ENCODE measurements at regions not wholly inside any gene's neighbourhood (a gene's known extent, or its start where the extent isn't known, plus 50 kb on each side); places are given as distances from the start of the nearest gene placed in this dataset.
"Not testable (repeated sequence)": the region's sequence is repeated elsewhere in the genome, so short reads cannot be mapped to it uniquely, and the experiment has no call there.

DNA sequence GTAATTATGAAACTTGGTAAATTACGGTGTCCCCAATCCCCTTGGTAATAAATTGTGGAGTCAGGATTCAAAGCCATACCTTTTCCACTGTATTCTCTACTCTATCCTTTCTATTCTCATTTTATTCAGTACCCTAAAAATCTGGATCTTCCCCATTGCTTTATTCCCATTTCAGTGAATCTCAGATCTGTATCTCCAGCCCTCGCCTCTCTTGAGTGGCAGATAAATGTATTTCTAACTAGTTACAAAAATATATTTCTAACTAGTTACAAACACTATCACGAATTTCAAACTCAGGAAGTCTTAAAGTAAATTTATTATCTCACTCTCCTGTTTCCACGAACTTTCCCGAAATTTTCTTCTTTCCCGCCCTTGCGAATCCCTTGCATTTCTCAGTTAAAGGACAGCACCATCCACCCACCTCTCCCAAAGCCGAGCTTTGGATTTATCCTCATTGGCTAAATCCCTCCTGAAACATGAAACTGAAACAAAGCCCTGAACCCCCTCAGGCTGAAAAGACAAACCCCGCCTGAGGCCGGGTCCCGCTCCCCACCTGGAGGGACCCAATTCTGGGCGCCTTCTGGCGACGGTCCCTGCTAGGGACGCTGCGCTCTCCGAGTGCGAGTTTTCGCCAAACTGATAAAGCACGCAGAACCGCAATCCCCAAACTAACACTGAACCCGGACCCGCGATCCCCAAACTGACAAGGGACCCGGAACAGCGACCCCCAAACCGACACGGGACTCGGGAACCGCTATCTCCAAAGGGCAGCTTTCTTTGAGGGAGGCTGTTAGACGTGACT is 164.3 kb upstream of the PABPC3 start:
- peaks cover 0 to 7% (median 0%) of the 10 kb centered on the region in 4 donors for H3K4me1 ChIP-seq
- TF ChIP-seq POLR2A (IDR thresholded peaks at IDR 0.05) (no peak), EP300 (IDR thresholded peaks at IDR 0.05) (no peak)
- TF ChIP-seq, protein P1, sequence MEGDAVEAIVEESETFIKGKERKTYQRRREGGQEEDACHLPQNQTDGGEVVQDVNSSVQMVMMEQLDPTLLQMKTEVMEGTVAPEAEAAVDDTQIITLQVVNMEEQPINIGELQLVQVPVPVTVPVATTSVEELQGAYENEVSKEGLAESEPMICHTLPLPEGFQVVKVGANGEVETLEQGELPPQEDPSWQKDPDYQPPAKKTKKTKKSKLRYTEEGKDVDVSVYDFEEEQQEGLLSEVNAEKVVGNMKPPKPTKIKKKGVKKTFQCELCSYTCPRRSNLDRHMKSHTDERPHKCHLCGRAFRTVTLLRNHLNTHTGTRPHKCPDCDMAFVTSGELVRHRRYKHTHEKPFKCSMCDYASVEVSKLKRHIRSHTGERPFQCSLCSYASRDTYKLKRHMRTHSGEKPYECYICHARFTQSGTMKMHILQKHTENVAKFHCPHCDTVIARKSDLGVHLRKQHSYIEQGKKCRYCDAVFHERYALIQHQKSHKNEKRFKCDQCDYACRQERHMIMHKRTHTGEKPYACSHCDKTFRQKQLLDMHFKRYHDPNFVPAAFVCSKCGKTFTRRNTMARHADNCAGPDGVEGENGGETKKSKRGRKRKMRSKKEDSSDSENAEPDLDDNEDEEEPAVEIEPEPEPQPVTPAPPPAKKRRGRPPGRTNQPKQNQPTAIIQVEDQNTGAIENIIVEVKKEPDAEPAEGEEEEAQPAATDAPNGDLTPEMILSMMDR (IDR thresholded peaks at IDR 0.05), result no peak
- DNase-seq (ENCODE audit: low spot score in 2 of 2), result no peak
- no peaks in the 10 kb centered on the region for H3K9me3 ChIP-seq
- H3K27me3 ChIP-seq, result peaks cover 0 to 66% of the 10 kb centered on the region in 2 donors
- no peak overlapping the region for H3K27ac ChIP-seq
- H3K4me3 ChIP-seq, result peak overlapping the region in 1 of 4 donors; percentile 7
- WGBS, 2 donors, result 14 to 18% methylated on average over 31 of the region's 31 CpGs
- no peaks in the 10 kb centered on the region for H3K36me3 ChIP-seq

DNA sequence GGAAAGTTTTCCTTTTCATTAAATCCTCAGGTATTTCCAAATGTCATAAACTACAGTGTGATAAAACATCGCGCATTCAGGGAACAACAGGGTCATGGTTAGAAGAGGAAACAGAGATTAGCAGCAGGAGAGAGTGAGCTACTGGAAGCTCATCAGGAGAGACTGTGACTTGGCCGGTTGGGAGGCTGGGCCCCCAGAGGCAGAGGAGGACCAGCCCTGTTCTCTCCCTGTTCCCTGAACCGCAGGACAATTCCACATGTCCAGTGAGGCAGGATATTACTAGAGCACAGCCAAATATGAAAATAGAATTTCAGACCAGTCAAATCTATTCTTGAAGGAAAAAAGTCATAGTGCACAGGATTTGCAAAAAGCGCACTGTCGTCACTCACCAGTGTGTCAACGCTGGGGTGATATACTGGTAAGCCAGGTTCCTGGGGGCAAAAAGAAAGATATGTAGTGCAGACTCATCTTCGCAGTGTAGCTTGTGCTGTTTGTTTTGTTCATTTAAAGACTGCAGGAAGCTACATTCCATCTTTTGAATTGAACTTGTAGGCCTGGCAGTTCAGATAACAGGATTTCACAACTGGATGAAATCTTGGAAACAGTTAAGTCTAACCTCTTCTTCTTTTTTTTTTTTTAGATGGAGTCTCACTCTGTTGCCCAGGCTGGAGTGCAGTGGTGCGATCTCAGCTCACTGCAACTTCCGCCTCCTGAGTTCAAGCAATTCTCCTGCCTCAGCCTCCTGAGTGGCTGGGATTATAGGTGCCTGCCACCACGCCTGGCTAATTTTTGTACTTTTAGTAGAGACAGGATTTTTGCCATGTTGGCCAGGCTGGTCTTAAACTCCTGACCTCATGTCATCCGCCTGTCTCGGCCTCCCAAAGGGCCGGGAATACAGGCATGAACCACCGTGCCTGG is 162.6 kb upstream of the PABPC3 start:
- not testable (repeated sequence) for H3K4me3 ChIP-seq; H3K27ac ChIP-seq; H3K4me1 ChIP-seq; DNase-seq (ENCODE audit: low spot score in 2 of 2); H3K36me3 ChIP-seq; H3K9me3 ChIP-seq
- H3K27me3 ChIP-seq, result peaks cover 0 to 48% of the 10 kb centered on the region in 2 donors
- WGBS, 2 donors, result 75 to 80% methylated on average over 15 of the region's 15 CpGs

- H3K36me3 ChIP-seq; H3K9me3 ChIP-seq; DNase-seq (ENCODE audit: low spot score in 2 of 2); H3K4me3 ChIP-seq; H3K27ac ChIP-seq; H3K4me1 ChIP-seq: not testable (repeated sequence)
- 68 to 71% methylated on average over 4 of the region's 4 CpGs for WGBS, 2 donors
- H3K27me3 ChIP-seq, result peaks cover 0 to 42% of the 10 kb centered on the region in 2 donors
Measured at GRCh38 chr13:24934024-24934385, 161.9 kb upstream of the PABPC3 start.

GRCh38 chr13:24938966-24939365 is 157.0 kb upstream of the PABPC3 start:
- Histone ChIP-seq H3K4me3 (no peak overlapping the region), H3K27ac (no peak overlapping the region), H3K36me3 (peaks cover 0 to 21% (median 0%) of the 10 kb centered on the region in 3 donors), H3K4me1 (no peaks in the 10 kb centered on the region), H3K9me3 (no peaks in the 10 kb centered on the region), H3K27me3 (no peaks in the 10 kb centered on the region)
- no peak for TF ChIP-seq EP300 (IDR thresholded peaks at IDR 0.05)
- TF ChIP-seq, protein P1 (IDR thresholded peaks at IDR 0.05), result no peak
- TF ChIP-seq POLR2A (IDR thresholded peaks at IDR 0.05), result no peak
- DNase-seq (ENCODE audit: low spot score in 2 of 2), result no peak
- 70 to 77% methylated on average over 4 to 6 of the region's 6 CpGs for WGBS, 2 donors

GRCh38 chr13:24941023-24941713 is 154.8 kb upstream of the PABPC3 start:
- H3K4me1 ChIP-seq; DNase-seq (ENCODE audit: low spot score in 2 of 2); H3K9me3 ChIP-seq; H3K27ac ChIP-seq; H3K27me3 ChIP-seq; H3K4me3 ChIP-seq: not testable (repeated sequence)
- peaks cover 0 to 21% (median 0%) of the 10 kb centered on the region in 3 donors for H3K36me3 ChIP-seq
- 80 to 96% methylated on average over 8 to 9 of the region's 11 CpGs for WGBS, 2 donors

GRCh38 chr13:24943136-24943535 is 152.8 kb upstream of the PABPC3 start:
- H3K36me3 ChIP-seq, result peaks cover 0 to 21% (median 0%) of the 10 kb centered on the region in 3 donors
- no peaks in the 10 kb centered on the region for H3K9me3 ChIP-seq
- no peak overlapping the region for H3K4me3 ChIP-seq
- no peak overlapping the region for H3K27ac ChIP-seq
- TF ChIP-seq, protein P1 (IDR thresholded peaks at IDR 0.05), result no peak
- TF ChIP-seq POLR2A (IDR thresholded peaks at IDR 0.05), result no peak
- TF ChIP-seq EP300 (IDR thresholded peaks at IDR 0.05), result no peak
- 76% methylated on average over 6 of the region's 6 CpGs for WGBS, 2 donors
- no peaks in the 10 kb centered on the region for H3K4me1 ChIP-seq
- no peak for DNase-seq (ENCODE audit: low spot score in 2 of 2)
- H3K27me3 ChIP-seq, result no peaks in the 10 kb centered on the region

DNA sequence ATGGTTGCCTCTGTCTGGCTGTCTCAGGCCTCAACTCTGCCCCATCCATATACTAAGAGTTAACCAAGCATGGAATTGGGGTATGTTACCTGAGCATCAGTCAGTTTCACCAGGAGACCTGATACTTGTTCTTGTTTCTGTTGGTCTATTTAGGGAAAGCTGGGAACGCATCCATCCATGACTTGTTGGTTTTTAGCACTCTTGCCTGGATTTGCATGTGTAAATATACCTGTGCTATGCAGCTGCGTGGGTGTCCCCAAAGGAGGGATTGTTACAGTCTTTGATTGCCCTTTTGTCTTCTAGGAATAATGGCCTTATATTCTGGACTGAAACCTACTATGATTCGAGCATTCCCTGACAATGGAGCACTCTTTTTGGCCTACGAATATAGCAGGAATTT is 151.9 kb upstream of the PABPC3 start:
- peaks cover 0 to 20% (median 0%) of the 10 kb centered on the region in 3 donors for H3K36me3 ChIP-seq
- not testable (repeated sequence) for H3K27ac ChIP-seq; H3K4me1 ChIP-seq; DNase-seq (ENCODE audit: low spot score in 2 of 2); H3K9me3 ChIP-seq; H3K4me3 ChIP-seq; H3K27me3 ChIP-seq
- 65 to 80% methylated on average over 4 of the region's 4 CpGs for WGBS, 2 donors

DNA sequence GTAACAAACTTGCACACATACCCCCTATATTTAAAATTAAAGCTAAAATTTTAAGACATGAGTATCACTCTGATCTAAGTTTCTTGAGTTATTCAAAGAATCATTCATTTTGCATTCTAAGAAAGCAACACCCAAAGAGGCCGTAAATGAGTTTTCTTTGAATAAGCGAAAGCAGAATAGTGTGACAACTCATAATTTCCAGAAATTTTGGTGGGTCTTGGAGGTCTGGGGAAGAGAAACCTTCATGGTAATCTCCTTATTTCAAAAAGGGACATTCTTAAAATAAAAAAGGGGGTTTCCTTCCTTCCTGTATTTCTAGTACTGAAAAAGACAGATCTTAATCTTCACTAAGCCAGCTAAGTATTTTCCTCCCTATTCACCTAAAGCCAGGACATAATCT is 147.0 kb upstream of the PABPC3 start:
- not testable (repeated sequence) for H3K36me3 ChIP-seq; H3K9me3 ChIP-seq; H3K4me3 ChIP-seq; H3K27ac ChIP-seq; H3K27me3 ChIP-seq; DNase-seq (ENCODE audit: low spot score in 2 of 2); H3K4me1 ChIP-seq
- 87 to 95% methylated on average over 2 of the region's 2 CpGs for WGBS, 2 donors

GRCh38 chr13:24950611-24951010 is 145.3 kb upstream of the PABPC3 start:
- H3K4me1 ChIP-seq; H3K36me3 ChIP-seq; H3K4me3 ChIP-seq; H3K27me3 ChIP-seq; DNase-seq (ENCODE audit: low spot score in 2 of 2); H3K9me3 ChIP-seq; H3K27ac ChIP-seq: not testable (repeated sequence)
